ENCODE measurements at regions not wholly inside any gene's neighbourhood (a gene's known extent, or its start where the extent isn't known, plus 50 kb on each side); places are given as distances from the start of the nearest gene placed in this dataset.

GRCh38 chr4:58649226-58649625 is 1539.0 kb upstream of the IGFBP7 start:
- ATAC-seq (no peak), DNase-seq (no peak)
- Histone ChIP-seq H3K36me3 (no peaks in the 10 kb centered on the region), H3K4me1 (no peaks in the 10 kb centered on the region), H3K27me3 (no peaks in the 10 kb centered on the region), H3K9me3 (peaks cover 0 to 4% of the 10 kb centered on the region in 2 donors), H3K27ac (no peak overlapping the region), H3K4me3 (no peak overlapping the region)
- intact Hi-C loops (cut with DNase I) = no loop called here
- no peak for TF ChIP-seq CTCF (IDR thresholded peaks at IDR 0.05)

- Histone ChIP-seq H3K4me1 (no peaks in the 10 kb centered on the region), H3K27me3 (no peaks in the 10 kb centered on the region), H3K4me3 (no peak overlapping the region), H3K36me3 (no peaks in the 10 kb centered on the region), H3K27ac (no peak overlapping the region), H3K9me3 (peaks cover 0 to 4% of the 10 kb centered on the region in 2 donors)
- intact Hi-C loops (cut with DNase I) = no loop called here
- DNase-seq = no peak
- no peak for TF ChIP-seq CTCF (IDR thresholded peaks at IDR 0.05)
- no peak for ATAC-seq
These were observed 1535.9 kb upstream of the IGFBP7 start for GRCh38 chr4:58646126-58646525.

- Histone ChIP-seq H3K9me3 (peaks cover 0 to 4% of the 10 kb centered on the region in 2 donors), H3K27me3 (no peaks in the 10 kb centered on the region), H3K27ac (no peak overlapping the region), H3K36me3 (no peaks in the 10 kb centered on the region), H3K4me1 (no peaks in the 10 kb centered on the region), H3K4me3 (no peak overlapping the region)
- DNase-seq = no peak
- intact Hi-C loops (cut with DNase I) = no loop called here
- ATAC-seq = no peak
- TF ChIP-seq CTCF (IDR thresholded peaks at IDR 0.05) = no peak
These were observed 1534.4 kb upstream of the IGFBP7 start for GRCh38 chr4:58644549-58644948.

GRCh38 chr4:58636381-58636780 is 1526.2 kb upstream of the IGFBP7 start:
- DNase-seq = no peak
- no peak for TF ChIP-seq CTCF (IDR thresholded peaks at IDR 0.05)

GRCh38 chr4:58617226-58617625 is 1507.0 kb upstream of the IGFBP7 start:
- Histone ChIP-seq H3K27ac (no peak overlapping the region), H3K27me3 (no peaks in the 10 kb centered on the region), H3K9me3 (peaks cover 0 to 12% of the 10 kb centered on the region in 2 donors), H3K4me1 (no peaks in the 10 kb centered on the region), H3K4me3 (no peak overlapping the region), H3K36me3 (no peaks in the 10 kb centered on the region)
- ATAC-seq = no peak
- DNase-seq = no peak
- no peak for TF ChIP-seq CTCF (IDR thresholded peaks at IDR 0.05)
- intact Hi-C loops (cut with DNase I) = no loop called here

More at GRCh38 chr4:58636381-58636780, 1526.2 kb upstream of the IGFBP7 start:
- Histone ChIP-seq H3K27me3 (no peaks in the 10 kb centered on the region), H3K4me3 (no peak overlapping the region), H3K27ac (no peak overlapping the region), H3K36me3 (no peaks in the 10 kb centered on the region), H3K4me1 (no peaks in the 10 kb centered on the region), H3K9me3 (no peaks in the 10 kb centered on the region)
- intact Hi-C loops (cut with DNase I) = no loop called here
- no peak for ATAC-seq

Data from left lung (tissue), 4 donors.